Right atrium auricular region (tissue), 2 donors: ENCODE measurements at regions not wholly inside any gene's neighbourhood (a gene's known extent, or its start where the extent isn't known, plus 50 kb on each side); places are given as distances from the start of the nearest gene placed in this dataset.
A peak's percentile ranks its signal among the peaks of the same experiment; 100 is the strongest.
"Not testable (repeated sequence)": the region's sequence is repeated elsewhere in the genome, so short reads cannot be mapped to it uniquely, and the experiment has no call there.

Source experiments
- DNase-seq: peaks from one replicate; pipeline ENCODE4 v3.0.0-alpha.2; 2019; ENCODE audit warnings: low spot score
- H3K27ac ChIP-seq, 2 donors: fragments of 200-600 bp; sonication (generic); 1 replicate in 1 of 2; 2 replicates in 1 of 2; pipeline ENCODE4 v1.5.1; 2016 to 2019
- H3K27me3 ChIP-seq, 2 donors: fragments of 200-600 bp; sonication (generic); one replicate each; pipeline versions ENCODE4 v1.5.1 to v1.6.0; 2017 to 2019
- H3K36me3 ChIP-seq: fragments of 200-600 bp; sonication (generic); one replicate; pipeline ENCODE4 v1.5.1; 2016
- H3K4me1 ChIP-seq, 2 donors: fragments of 200-600 bp; sonication (generic); one replicate each; pipeline versions ENCODE4 v1.5.1 to v1.6.0; 2017 to 2019
- H3K4me3 ChIP-seq, 2 donors: fragments of 200-600 bp; sonication (generic); 1 replicate in 1 of 2; 2 replicates in 1 of 2; pipeline ENCODE4 v1.5.1; 2017 to 2019; ENCODE audit warnings: mild to moderate bottlenecking in 1 of 2, moderate library complexity in 1 of 2
- H3K9me3 ChIP-seq, 2 donors: fragments of 200-600 bp; sonication (generic); one replicate each; pipeline ENCODE4 v1.5.1; 2019

DNA sequence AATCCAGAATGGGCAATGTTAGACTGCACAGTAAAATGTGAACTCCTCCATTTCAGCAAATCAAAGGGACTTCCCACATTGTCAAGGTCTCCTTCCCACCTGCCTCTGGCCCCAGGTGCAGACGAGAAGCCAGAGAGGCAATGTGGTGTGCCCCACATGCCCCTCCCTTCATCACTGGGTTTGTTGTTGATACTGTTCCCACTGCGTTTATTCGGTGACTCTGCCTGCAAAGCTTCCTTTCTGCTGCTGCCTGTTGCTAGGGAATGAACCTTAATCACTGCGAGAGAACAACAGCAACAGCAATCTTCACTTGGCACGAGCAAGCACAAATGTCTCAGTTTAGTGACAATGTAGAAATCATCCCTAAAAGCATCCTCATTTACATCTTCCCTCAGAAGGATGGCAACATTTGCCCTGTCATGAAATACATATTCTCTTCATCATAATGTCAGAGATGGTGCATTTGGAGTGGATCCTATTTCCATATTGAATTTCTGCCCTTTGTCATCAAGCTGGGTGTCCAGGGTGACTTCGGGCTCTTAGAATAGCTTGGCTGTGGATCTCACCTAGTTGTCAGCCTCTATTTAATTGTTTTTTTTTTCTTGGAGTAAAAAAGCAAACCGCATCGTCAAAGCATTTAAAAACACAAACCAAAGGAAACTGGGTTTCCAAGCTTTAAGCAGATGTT, 322.2 kb downstream of the BCL2L11 start:
- not testable (repeated sequence) for H3K36me3 ChIP-seq, H3K9me3 ChIP-seq, H3K4me3 ChIP-seq, H3K27ac ChIP-seq, H3K4me1 ChIP-seq, H3K27me3 ChIP-seq, DNase-seq

DNA sequence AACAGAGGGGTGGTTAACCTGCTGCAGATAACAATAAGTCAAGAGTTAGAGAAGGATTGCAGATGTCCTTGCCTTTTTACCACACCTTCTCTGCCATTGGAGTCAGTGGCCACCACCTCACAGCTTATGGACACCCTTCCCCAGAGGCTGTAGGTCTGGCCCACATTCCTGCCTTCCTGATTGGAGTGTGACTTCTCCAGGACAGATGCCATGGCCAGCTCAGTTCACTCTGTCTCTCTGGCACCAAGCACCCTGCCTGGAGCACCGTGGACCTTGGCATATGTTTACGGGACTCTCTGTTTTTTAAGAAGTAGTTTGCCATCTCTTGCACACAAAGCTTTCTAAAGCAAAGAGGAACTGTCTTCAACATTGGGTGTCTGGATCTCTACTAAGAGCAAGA, 323.8 kb downstream of the BCL2L11 start:
- not testable (repeated sequence) for H3K27me3 ChIP-seq, H3K27ac ChIP-seq, DNase-seq, H3K9me3 ChIP-seq, H3K36me3 ChIP-seq, H3K4me1 ChIP-seq, H3K4me3 ChIP-seq

DNA sequence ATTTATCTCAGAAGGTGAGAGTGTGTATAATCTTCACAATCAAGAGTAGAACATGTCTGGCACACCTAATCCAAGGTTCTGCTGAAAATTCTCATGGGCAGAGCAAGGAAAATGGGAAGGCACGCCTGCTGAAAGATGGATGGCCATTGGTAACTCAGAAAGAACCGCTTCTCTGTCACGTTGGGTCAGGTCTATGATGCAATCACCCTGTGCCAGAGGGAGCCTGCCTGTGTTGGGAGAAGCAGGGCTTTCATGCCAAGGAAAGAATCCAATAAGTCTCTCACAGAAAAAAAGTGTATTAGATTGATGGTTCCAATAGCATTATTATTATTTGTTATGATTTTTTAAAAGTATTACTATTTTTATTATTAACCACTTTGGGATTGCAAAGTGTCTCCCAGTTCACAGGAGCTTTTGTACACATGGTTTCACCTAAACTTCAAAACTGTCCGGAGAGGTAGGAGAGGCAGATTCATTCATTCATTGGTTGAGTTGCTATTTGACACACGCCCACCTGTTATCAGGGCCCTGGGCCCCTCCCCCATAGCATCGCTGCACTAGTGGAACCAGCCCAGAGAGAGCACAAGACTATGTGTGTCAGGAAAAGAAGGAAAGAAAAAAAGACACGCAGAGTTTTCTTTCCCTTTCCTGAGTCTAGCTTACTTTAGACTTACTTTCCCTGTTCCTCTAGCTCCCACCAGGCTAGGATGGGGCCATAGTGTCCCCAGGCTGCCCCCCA, 324.6 kb downstream of the BCL2L11 start:
- H3K9me3 ChIP-seq, DNase-seq, H3K4me3 ChIP-seq, H3K27me3 ChIP-seq, H3K36me3 ChIP-seq, H3K27ac ChIP-seq, H3K4me1 ChIP-seq: not testable (repeated sequence)

DNA sequence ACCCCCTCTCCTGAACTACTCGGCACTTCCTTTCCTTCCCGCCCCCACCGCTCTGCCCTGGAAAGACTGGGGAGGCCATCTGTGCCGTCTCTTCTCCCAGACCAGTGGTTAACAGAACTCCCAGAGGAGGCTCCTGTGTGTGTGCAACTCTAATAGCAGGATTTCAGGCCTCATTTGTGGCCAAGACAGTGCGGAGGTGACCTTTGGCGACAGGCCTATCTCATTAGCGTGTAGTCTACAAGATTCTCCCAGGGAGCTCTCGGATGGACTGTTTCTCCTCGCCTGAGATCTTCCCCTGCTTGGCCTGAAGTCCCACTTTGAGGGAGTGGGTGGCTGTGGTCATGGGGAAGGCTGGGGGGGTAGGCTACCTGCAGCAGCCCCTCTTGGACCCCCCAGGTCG, 325.2 kb downstream of the BCL2L11 start:
- DNase-seq, H3K27ac ChIP-seq, H3K9me3 ChIP-seq, H3K4me3 ChIP-seq, H3K36me3 ChIP-seq, H3K4me1 ChIP-seq, H3K27me3 ChIP-seq: not testable (repeated sequence)

DNA sequence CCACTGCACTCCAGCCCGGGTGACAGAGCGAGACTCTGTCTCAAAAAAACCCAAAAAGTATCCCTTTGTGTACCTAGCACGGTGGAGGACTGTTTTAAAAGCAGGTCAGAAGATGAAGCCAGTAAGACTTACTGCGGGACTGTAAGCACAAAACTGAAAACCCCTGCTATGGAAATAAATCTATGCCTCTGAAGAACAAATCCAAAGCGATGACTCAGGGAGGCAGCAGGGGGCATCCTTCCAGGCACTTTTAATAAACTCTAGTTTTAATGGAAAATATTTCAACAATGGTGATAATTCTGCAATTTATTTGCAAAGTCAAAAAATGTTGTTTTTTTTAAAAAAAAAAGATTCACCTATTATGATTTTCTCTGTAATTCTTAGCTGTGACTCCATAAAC, 326.8 kb downstream of the BCL2L11 start:
- not testable (repeated sequence) for H3K27ac ChIP-seq, H3K9me3 ChIP-seq, H3K4me1 ChIP-seq, H3K27me3 ChIP-seq, H3K36me3 ChIP-seq, DNase-seq, H3K4me3 ChIP-seq

DNA sequence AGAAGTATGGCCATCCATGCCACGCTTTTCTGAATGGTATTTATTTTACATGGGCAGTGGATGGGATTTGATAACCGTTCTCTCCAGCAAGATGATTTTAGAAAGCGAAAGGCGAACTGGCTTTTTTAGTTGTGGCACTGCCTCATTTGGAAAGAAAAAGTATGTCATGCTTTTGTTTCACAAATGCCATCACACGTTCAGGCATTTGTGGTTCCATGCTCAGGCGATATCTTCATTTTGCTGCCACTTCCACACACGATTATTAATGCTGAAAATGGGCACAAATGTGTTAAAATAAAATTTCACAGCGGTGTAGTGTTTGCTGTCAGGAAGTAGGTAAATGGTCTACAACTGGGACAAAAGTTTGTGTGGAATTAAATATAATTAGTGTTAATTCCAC, 328.1 kb downstream of the BCL2L11 start:
- H3K4me3 ChIP-seq, H3K36me3 ChIP-seq, H3K9me3 ChIP-seq, DNase-seq, H3K27ac ChIP-seq, H3K4me1 ChIP-seq, H3K27me3 ChIP-seq: not testable (repeated sequence)

DNA sequence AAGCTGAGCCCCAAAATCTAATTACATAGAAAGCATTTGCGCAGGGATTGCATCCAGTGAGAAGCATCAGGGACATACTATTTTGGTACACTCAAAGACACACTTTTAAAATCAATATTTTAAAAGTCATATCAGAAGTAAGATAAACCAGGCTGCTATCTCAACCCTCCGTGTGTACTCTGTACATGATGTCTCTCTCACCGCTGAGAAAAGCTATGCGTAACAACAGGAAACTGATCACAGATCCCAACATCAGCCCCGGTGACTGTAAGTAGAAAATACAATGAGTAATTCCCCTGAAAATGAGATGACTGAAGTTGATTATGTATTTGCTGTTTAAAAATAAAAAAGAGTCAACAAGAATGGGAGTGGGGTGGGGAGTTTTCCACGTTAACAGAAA, 329.8 kb downstream of the BCL2L11 start:
- DNase-seq, H3K4me3 ChIP-seq: not testable (repeated sequence)

DNA sequence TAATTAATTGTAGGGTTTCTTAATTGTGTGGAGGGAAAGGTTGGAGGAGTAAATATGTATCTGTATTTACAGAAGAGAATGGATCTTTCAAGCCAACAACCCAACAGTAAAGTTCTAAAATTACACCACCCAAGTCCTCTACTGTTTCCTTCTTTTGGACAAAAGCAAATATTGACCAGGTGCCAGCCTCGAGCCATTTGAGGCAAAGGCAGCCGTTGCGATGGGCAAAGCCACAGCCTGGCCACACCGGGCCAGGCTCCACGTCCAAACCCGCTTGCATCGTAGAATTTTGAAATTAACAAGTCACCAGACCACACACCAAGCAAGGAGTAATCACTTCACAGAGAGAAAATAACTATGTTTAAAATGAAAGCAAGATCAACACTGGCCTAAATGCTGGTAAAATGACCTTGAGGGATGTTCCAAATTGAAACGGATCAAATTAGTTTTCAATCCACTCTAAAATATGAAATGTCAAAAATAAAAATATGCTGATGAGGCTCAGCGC, 331.0 kb downstream of the BCL2L11 start:
- not testable (repeated sequence) for DNase-seq, H3K36me3 ChIP-seq, H3K9me3 ChIP-seq, H3K27me3 ChIP-seq, H3K4me1 ChIP-seq
- H3K4me3 ChIP-seq, result peak overlapping the region in 1 of 2 donors; percentile 19
- peak overlapping the region in 1 of 2 donors; percentile 72 for H3K27ac ChIP-seq

More for the DNA sequence above, 329.8 kb downstream of the BCL2L11 start:
- H3K27ac ChIP-seq, H3K36me3 ChIP-seq, H3K27me3 ChIP-seq, H3K4me1 ChIP-seq, H3K9me3 ChIP-seq: not testable (repeated sequence)

DNA sequence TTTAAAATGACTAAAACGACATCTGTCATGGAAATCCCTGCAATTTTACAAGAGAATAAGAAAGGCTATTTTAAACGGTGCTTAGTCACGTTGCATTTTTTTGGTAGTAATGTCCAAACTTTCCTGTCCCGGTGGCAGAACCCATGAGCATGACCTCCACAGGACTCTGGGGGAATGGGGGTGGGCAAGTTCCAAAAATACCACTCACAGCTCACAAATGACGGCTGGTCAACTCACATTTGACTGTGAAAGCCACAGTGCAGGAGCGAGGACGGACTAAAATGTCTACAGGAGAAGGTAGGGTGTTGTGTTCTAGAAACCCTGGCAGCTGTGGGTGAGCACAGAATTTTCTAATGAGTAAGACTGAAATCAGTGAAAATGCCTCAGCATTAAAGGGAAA, 331.5 kb downstream of the BCL2L11 start:
- not testable (repeated sequence) for H3K36me3 ChIP-seq, H3K9me3 ChIP-seq, H3K27me3 ChIP-seq, H3K4me1 ChIP-seq, DNase-seq
- Histone ChIP-seq H3K27ac (peak overlapping the region in 1 of 2 donors; percentile 72), H3K4me3 (peak overlapping the region in 1 of 2 donors; percentile 19)

DNA sequence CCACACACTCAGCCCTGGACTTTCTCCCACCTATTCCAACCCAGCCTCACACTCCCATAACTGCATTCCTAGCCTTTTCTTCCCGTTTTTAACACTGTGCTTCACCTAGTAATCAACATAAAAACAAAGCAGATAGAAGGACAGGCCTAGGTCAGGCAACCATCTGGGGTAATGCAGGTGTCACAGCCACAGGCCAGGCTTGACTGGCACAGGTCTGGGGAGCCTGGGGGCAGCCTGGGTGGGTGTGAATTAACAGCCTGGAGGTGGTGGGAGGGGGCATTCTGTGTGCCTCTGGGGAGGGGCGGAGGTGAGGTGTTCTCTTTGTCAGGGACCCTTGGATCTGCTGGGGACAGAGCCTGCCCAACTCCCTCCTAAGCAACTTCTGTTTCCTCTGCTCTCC, 332.6 kb downstream of the BCL2L11 start:
- not testable (repeated sequence) for DNase-seq, H3K27me3 ChIP-seq, H3K4me1 ChIP-seq, H3K36me3 ChIP-seq, H3K27ac ChIP-seq, H3K4me3 ChIP-seq, H3K9me3 ChIP-seq

DNA sequence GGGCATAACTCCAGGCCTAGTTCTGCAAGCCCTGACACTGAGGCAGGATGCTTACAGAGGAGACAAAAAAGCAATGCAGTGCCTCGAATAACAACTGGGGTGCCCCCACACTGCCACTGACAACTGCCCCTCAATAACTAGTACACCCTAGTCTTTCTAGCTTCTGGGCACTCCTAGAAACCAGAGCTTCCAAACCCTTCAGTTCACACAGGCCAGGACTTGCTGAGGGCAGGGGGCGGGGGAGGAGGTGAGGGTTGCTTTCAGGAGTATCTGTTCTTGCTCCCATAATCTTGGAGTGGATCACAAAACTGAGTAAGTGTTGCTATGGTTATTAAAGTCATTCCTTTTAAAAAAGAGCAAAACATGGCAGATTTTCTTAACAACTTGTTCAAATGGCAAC, 333.1 kb downstream of the BCL2L11 start:
- H3K4me3 ChIP-seq, result not testable (repeated sequence)

More for the DNA sequence above, 333.1 kb downstream of the BCL2L11 start:
- not testable (repeated sequence) for H3K9me3 ChIP-seq, H3K27ac ChIP-seq, DNase-seq, H3K27me3 ChIP-seq, H3K4me1 ChIP-seq, H3K36me3 ChIP-seq
